ENCODE measurements at regions not wholly inside any gene's neighbourhood (a gene's known extent, or its start where the extent isn't known, plus 50 kb on each side); places are given as distances from the start of the nearest gene placed in this dataset.

DNA sequence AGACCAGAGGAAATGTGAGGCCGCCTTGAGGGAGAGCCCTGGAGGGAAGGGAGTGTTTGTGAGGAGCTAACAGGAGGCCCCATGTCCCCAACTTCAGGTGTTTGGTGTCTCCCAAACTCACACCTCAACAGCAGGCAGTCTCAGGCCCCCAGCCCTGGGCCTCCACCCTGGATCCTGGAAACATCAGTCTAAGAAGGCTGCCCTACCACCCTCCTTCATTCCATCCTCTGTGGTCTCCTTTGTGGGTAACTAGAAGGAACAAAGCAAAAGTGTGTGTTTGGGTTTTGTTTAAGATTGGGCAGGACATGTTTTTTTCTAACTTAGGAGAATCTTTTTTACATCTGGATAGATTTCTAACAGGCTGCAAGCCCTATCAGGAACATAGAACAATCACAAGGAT lies 404.3 kb downstream of the BCL11A start:
- no peak for DNase-seq

DNA sequence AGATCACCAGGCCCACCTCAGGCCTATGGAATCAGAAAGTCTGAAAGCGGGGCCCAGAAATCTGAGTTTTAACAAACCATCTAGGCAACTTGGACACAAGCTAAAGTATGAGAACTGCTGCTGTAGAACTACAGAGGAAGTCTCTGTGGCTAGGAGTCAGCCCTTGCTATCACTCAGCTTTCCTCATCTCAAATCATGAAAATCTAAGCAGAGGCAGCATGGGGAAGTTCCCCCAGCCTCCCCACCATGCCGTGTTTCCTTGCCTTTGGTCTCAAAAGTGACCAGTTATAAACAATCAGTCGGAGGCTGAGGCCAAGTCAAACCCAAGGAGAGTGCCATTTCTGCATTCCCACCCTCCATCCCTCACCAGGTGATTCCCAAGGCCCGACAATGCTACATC lies 404.7 kb downstream of the BCL11A start:
- no peak for DNase-seq

DNA sequence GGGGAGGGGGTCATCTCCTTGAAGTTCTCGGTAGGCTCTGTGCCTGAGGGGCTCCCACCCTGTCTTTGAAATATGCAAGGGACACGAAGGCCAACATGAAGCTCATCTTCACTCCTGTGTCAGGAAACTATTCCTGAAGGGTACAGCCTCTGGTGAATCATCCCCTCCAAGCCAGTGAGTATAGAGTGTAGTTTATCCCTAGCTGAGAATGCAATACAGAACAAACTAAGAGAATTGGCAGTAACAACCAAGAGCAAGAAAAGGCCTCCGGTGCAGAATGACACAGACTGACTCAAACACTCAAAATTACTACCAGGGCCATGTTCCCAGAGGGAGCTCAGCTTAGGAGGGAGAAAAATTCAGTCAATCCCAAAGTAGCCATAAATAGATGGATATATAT lies 413.3 kb downstream of the BCL11A start:
- no peak for DNase-seq

DNA sequence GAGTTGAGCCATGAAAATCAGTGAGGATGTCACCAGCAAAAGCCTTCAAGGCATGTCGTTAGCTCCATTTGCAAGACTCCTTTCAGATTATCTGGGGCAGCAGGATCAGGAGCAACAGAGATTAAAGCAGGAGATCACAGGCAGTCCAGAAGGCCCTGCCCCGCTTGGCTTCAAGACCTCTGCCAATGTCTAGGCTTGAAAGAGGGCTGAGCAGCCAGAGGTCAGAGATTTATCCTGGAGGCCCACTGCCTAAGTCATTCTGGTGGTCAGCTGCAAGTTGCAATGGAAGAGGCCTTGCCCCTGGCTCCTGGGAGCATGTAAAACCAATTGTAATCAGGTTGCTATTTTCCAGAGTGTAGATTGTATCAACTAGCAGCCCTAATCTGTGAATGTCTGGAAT lies 416.5 kb downstream of the BCL11A start:
- DNase-seq: no peak

DNA sequence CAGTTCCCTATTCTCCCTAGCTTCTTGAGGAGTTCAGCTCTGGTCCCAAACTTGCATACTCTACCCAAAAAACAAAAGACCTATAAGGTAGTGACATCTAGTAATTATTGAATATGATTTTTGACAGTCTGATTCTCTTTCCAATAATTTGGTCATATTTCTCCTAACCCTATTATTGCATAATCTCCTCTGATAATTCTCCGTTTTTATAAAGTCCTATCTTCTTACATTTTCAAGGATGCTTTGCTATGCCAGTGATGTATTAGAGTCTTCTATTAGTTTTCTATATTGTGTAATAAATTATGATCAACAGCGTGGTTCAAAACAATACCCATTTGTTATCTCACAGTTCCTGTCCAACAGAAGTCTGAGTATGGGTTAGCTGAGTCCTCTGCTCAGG lies 426.3 kb downstream of the BCL11A start:
- no peak for DNase-seq

DNA sequence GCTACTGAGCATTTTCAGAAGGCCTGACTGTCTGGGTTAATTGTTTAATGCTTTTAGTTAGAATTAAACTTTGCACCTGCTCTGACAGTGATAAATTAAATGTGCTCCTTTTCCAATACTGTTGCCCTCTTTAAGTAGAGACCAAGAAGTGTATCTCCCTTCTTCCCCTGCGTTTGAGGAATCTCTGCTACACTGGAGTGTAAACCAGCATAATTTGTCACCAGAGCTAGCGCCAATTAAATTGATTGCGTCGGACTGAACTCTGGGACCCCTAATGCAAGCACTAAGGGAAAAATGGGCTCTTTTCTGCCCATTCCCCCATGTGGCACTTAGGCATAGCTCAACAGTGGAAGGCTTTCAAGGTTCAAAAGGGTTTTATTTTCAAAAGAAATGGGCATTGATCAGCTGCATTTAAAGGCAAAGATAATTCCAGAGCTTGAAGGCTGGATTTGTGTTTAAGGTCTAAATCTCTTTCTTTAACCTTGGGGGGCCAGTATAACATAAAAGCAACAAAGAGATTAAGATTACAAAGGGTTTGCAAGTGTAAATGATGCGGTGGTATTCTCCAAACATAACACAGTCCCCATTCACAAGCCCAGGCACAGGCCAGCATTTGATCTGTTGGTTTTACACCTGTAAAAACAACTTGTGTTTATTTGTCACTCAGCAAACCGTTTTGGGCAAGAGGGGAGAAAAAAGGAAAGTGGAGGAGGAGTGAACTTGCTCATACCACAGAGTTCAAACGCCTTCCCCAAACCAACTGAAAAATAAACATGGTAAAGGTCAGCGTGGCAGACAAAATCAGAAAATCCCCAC lies 427.6 kb downstream of the BCL11A start:
- no peak for DNase-seq

DNA sequence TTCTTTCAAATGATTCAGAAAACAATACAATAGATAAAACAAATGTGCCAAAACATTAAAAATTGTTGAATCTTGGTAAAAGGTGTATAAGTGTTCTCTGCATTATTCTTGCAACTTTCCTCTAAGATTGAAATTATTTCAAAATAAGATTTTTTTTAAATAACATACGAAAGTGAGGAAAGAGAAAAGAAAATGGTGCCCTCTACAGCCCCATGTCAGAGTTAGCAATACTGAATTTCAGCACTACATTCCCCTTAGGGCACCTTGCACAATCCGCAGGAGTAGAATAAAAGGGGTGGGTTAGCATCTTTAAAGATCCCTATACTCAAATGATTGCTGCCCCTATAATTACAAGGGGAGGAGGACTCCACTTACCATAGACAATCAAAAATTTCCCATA lies 433.7 kb downstream of the BCL11A start:
- DNase-seq: no peak

DNA sequence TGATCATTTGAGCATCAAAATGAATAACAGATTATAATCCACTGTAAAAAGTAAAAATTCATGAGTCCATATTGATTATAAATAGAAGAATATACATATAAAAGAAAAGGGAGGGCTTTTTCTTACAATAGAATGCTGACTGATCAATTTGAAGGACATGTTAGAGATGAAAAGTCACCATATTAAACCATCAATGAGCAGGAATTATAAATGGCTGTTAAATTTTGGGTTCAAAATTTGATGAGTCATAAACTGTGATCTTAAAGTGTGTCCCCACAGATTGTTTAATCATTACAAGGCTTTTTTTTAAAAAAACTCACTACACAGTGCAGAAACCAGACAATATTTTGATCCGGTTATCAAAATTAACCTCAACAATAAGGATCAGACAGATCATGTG lies 434.5 kb downstream of the BCL11A start:
- no peak for DNase-seq

DNA sequence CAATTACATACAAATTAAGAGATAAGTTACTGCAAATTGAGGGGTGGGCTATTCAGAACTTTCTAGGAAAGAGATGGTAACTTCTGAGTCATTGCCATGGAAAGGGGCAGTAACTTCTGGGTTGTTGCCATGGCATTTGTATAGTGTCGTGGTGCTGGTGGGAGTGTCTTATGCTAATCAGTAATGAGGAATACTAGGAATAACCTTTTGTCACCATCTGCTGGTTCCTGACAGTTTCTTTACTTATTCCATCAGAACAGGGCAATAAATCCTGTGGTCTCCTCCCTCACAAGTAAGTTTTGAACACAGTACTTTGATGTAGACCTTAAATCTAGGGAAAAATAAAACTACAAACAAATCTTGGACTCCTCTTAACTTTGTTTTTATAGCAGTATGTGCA lies 435.4 kb downstream of the BCL11A start:
- no peak for DNase-seq

DNA sequence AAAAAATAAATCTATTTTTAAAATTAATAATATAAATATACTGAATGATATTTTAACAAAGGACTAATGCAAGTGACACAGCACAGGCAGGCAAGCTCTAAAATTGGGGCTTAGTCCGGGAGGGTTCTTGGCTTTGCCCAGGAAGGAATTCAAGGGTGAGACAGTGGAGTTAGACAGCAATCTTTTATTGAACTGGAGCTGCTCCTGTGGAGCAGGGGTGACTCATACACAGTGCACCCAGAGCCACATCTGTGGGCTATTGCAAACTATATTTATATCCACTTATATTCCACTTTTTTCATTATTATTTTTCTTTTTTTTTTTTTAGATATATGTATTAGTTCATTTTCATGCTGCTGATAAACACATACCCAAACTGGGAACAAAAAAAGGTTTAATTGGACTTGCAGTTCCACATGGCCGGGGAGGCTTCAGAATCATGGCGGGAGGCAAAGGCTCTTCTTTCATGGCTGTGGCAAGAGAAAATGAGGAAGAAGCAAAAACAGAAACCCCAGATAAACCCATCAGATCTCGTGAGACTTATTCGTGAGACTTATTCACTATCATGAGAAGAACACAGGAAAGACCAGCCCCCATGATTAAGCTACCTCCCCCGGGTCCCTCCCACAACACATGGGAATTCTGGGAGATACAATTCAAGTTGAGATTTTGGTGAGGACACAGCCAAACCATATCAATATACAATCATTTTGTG lies 437.1 kb downstream of the BCL11A start:
- DNase-seq: no peak

DNA sequence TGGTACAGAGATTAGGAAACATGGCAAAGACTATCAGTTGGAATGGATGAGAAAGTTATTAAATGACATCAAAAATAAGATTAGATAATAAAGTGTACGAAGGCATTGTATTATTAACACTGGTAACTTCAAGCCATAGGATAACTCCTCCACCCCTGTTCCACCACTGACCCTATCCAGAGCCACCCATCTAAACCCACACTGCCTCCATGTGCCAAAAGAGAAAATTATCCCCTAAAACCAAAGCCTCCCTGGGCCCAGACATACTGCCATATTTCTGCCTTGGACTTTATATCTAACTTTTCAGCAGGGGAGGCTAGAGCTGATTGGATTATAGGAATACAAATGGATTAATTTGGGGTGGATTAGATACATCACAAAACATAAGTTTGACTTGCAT lies 443.7 kb downstream of the BCL11A start:
- no peak for DNase-seq

DNA sequence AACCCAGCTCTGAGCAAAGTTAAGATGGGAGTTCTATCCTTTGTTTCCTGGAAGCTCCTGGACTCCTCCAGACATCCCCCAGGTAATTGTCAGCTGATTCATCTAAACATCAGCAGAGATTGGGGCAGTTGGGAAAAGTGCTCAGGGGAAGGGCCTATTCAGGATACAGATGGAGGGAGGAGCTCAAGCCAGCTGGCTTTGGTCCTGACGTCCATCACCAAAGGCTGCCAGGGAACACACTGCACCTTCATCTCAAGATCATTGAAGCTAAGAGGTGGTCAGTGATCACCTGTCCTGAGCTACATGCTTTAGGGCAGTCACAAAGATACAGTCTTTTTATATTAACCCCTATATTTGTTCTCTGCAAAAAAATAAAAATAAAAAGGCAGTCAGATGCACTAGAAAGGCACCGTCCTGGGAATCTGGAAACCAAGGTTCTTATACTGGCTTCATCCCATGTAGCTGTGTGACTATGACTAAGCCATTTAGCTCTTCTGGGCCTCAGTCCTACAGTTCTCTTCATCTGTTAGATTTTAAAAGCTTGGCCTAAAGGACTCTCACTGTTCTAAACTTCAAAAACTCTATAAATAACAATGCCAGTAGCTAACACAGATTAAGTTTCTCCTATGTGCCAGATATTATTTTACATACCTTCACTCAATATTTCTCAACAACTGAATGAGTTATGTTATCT lies 446.5 kb downstream of the BCL11A start:
- no peak for DNase-seq

DNA sequence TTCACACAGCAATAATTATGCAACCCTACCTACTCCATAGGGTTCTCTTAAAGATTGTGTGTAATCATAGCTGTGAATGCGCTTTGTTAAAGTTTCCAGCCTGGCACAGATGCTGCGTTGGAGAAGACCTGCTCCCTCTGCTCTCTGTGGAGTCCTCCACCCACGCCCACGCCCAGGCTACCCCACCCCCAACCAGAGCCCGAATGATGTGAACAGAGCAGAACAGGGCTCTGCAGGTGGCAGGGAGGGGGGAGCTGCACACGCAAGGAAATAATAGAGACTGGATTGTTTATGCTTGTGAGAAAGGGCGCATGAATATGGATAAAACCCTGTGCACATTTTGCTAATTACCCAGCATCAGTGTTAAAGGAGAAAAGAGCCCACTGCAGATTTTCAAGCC lies 447.5 kb downstream of the BCL11A start:
- no peak for DNase-seq

DNA sequence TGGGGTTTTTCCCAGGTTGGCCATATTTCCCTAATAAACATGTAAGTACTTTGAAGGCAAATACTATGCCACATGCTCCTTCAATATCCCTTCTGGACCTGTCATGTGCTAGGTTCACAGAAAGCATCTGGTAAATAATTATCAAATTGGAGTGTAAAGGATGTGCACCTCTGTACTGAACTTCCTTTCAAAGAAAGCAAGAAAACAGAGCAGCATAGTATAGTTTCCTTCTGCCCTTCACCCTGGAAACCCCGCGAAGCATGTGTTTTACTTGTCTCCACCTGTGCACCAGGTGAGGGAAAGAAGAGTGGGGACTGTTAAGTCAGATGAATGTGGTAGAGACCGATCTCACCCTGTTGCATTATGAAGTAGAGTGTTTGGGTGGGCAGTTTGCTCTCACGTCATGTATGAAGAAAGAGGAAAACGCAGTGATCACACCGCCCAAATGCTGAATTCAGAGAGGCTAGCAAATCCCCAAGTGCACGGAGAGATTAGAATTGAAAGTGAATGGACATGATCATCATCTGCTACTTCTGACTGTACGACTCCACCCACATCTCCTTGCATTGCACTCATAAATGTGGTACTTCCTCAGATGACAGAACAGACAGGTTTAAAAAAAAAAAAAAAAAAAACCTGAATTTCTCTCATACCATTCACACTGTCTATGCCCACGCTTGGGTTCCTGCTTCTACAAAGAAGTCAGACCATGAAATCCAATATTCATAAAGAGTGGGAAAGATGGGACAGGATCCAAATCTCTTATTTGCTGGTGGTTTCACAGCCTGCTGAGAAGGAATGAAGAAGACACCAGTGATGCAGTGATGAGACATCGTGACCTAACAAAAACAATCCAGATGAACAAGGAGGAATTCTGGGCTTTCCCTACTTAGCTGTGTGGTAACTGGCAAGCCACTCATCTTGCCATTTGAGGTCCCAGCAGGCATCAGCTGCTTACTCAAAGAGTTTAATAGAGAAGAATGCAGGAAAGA lies 448.6 kb downstream of the BCL11A start:
- DNase-seq: no peak

DNA sequence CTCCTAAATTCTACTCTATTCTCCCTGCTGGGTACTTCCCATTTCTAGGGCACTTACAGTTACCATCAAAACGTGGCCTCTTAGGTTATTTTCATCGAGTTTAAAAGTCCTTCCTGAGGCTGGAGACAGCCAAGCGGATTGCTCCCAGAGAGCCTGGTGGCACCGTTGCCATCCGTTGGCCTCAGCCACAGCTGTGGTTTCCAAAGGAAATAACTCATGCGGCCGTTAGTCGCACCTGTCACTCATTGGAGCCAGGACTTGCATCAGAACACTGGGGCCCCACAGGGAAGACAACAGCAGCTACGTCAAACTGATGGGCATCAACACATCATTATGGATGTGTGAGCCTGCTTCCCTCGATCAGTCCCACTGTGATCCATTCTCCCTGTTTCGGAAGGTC lies 453.4 kb downstream of the BCL11A start:
- DNase-seq: no peak

DNA sequence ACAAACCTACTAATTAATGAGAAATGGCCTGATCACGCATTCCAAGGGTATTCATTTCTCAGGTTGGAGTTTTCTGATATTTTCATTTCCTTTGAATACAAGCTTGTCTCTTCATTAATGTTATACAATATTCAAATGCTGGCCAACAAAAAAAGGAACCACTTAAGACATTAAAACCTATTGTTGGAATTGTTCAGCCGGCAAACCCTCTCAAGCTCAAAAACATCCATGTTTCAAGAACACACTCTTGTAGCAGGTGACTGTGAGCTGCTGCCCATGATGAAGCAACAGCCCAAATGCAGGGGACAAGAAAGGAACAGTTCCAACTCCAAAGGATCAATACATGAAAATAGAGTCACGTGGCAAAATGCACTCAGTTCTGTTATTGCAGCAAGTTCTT lies 454.5 kb downstream of the BCL11A start:
- DNase-seq: no peak

DNA sequence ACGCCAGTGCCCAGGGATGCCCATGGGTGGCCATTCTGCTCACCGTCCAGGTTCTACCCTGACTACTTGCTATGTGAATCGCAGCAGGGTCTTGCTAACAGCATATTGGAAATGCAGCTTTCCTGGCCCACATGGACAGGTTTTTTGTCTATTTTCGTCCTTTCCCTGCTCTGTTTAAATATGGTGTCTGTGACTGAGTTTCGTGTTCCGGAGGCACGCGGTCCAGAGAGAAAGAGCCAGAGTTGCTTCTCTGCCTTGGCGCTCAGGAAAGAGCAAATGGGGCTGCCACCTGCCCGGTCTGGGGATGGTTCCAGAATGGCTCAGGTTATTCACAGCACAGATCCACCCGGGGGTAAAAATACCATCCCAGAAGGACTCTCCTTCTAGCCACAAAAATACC lies 456.2 kb downstream of the BCL11A start:
- DNase-seq: no peak

DNA sequence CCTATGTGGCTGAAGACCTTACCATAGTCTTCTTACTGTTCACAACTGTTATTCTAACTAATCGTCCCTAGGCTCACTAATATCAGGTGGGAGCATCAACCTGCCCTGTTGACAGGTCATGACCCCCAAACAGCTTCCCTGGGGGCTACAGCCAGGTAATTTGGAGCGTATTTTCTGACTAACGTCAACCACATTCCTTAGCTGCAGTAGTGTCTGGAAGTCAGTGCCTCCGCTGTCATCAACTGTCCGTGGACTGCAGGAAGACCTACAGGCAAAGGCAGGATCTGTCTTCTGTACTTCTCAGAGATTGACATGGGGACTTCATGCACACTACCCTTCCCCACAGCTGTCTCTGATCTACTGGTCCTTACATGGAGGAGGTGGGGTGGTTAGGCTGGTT lies 456.9 kb downstream of the BCL11A start:
- no peak for DNase-seq

DNA sequence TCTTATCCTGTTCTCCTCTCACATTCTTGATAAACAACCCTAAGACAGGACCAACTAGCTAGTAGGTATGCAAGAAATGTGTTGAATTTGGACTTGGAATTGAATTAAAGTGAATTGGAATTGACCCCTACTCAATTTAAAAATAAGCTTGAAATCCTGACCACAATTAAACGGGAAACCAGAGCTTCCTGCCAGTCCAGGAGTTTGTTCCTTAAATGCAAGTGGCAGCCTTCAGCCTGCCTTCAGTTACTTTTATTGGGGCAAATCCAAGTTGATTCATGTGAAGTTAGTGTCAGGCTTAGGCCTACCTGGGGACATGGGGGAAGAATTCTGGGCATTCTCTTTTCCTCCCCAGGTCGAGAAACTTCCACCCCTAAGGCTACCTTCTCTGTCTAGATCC lies 457.6 kb downstream of the BCL11A start:
- DNase-seq: no peak

DNA sequence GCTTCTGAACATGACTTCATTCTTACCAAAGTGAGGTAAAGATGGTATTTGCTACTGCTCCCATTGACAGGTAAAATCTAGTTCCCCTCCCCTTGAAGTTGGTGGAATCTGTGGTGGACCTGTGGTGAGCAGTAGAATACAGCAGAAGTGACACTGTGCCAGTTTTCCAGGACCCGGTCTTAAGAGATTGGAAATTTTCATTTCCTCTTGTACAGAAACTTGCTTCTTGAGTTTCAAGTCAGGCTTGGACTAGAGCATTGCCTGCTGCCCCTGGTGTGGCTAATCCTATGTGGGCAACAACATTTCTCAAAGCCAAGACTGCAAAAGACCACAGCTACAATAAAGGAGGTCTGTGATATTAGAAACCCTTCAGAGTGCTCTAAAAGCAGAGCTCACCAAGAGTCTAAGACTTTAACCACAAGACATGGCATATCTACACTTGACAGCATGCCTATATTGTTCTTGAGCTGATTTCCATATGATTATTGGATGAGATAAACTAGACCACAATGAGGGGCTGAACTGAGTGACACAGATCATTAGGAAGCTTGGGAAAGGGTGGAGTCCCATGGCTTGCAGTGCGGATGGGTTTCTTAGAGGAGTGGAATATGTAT lies 458.1 kb downstream of the BCL11A start:
- no peak for DNase-seq

DNA sequence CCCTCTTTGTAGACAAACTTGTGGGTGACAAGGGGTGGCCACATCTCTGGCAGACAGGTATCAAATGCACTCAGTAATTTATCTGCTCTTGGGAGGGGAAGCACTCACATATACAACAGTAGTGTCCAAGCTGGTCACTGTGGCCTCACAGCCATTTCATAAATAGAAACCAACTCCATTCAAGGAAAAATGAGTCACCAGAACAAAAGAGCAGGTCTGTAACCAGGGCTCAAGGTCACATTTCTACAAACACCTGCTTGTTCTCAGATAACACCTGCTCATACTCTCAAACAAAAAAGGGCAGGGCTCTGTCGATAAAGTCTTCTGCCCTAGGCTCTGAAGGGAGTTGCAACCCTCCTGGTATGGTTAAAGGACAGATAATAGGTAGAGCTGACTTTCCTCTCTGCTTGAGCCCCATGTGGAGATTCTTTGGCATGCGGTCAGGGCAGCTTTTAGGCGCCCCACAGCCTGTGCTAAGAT lies 459.0 kb downstream of the BCL11A start:
- no peak for DNase-seq

DNA sequence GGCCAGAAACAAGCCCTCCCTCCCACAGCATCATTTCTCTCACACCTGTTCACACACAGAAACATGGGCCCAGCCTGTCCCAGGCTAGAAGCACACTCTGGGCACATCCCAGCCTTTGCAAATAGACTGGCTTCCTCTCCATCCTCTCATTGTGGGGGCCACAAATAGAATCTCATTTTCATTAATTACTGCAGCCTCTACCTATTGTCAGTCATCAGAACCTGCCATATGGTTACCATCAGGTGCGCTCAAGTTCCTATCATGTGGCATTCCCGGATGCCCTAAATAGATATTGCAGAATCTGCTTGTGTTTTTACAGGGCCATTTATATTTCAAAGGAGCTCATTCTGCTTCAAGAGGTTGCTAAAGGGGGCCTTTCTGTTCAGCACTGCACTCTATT lies 460.7 kb downstream of the BCL11A start:
- DNase-seq: no peak

All from NCI-H2107 (cell line).